AG09309 (cell line): ENCODE measurements at regions not wholly inside any gene's neighbourhood (a gene's known extent, or its start where the extent isn't known, plus 50 kb on each side); places are given as distances from the start of the nearest gene placed in this dataset.
"Not testable (repeated sequence)": the region's sequence is repeated elsewhere in the genome, so short reads cannot be mapped to it uniquely, and the experiment has no call there.

ENCODE experiments used
- DNase-seq: peaks from one replicate; pipeline ENCODE4 v3.0.0-alpha.2; 2010; ENCODE audit warnings: low read depth
- H3K4me3 ChIP-seq: 2 replicates; pipeline ENCODE4 v1.5.1; 2011; ENCODE audit warnings: mild to moderate bottlenecking, low read depth, low read length, moderate library complexity; ENCODE audit not compliant: control insufficient read depth
- CTCF ChIP-seq: IDR thresholded peaks from 2 replicates; pipeline ENCODE4 v1.5.1; 2011; ENCODE audit warnings: mild to moderate bottlenecking, low read depth, low read length, inconsistent platforms; ENCODE audit not compliant: insufficient read depth, control insufficient read depth; ENCODE audit errors: missing control alignments

GRCh38 chr15:69568173-69569009 is 115.8 kb downstream of the RPLP1 start:
- no peak overlapping the region for H3K4me3 ChIP-seq
- TF ChIP-seq CTCF: no peak
- peak; percentile 37 for DNase-seq

DNA sequence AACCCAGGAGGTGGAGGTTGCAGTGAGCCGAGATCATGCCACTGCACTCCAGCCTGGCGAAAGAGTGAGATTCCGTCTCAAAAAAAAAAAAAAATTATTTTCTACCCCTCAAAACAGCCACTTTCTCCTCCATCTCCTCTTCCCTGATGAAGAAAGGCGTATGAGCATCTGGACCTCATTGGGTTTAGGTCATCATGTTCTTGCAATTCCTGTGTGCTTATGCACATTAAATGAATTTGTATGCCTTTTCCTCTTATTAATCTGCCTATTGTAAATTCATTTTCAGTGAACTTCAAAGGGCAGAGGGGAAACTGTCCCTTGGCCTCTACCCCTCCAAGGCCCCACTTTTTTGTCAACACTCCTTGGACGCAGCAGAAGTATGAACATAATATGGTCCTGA is 117.8 kb downstream of the RPLP1 start:
- DNase-seq: no peak
- no peak for TF ChIP-seq CTCF
- H3K4me3 ChIP-seq: no peak overlapping the region

GRCh38 chr15:69570997-69571396 is 118.4 kb downstream of the RPLP1 start:
- no peak for TF ChIP-seq CTCF
- DNase-seq: no peak
- no peak overlapping the region for H3K4me3 ChIP-seq

- DNase-seq, H3K4me3 ChIP-seq: not testable (repeated sequence)
Measured at GRCh38 chr15:69573278-69573677, 120.7 kb downstream of the RPLP1 start.

- no peak overlapping the region for H3K4me3 ChIP-seq
- TF ChIP-seq CTCF: no peak
- DNase-seq: no peak
Measured at GRCh38 chr15:69573815-69574475, 121.3 kb downstream of the RPLP1 start.

- DNase-seq: no peak
- H3K4me3 ChIP-seq: no peak overlapping the region
- no peak for TF ChIP-seq CTCF
Measured at GRCh38 chr15:69574506-69574905, 121.9 kb downstream of the RPLP1 start.

DNA sequence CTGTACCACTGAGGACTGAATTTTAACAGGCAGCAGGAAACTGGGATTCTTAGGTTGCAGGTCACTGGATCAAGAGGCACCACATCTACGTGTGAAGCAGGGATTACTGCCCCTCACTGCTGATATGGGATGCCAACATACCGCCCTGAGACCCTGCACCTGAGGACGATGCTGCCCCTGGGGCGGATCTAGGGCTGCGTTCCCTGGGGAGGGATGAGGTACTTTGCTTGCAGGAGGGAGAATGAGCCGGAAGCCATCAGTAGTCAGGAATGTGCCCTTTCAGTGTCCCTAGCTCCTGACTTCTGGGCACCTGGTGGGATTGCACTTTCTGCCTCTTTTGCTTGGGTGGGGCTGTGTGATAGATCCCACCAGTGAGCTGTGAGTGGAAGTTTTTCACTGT is 122.8 kb downstream of the RPLP1 start:
- TF ChIP-seq CTCF: no peak
- H3K4me3 ChIP-seq: no peak overlapping the region
- DNase-seq: no peak
